A549 (cell line): ENCODE measurements at regions not wholly inside any gene's neighbourhood (a gene's known extent, or its start where the extent isn't known, plus 50 kb on each side); places are given as distances from the start of the nearest gene placed in this dataset.

Experiments used
- ATAC-seq, 2 experiments: fragments of 200-7000 bp in 1 of 2; fragments of >200 bp in 1 of 2; cut with Nextera tagmentation in 1 of 2; cut with Tn5 transposase in 1 of 2; 3 replicates each; pipeline versions ENCODE4 v1.8.0 to v1.9.1; 2018 to 2020; ENCODE audit warnings: mild to moderate bottlenecking in 1 of 2, moderate library complexity in 1 of 2
- CTCF ChIA-PET: fragments of 300-600 bp; sonication (Branson Sonifier 250); formaldehyde crosslinking; extraction: SDS; loops from one replicate; lab custom pipeline; 2021; ENCODE audit warnings: antibody characterized with exemption, inconsistent platforms; lab: Yijun Ruan, JAX
- POLR2A ChIA-PET: fragments of 350-600 bp; formaldehyde crosslinking; extraction: SDS; loops from one replicate; lab custom pipeline; 2021; ENCODE audit warnings: antibody characterized with exemption, inconsistent platforms; lab: Yijun Ruan, JAX
- DNase-seq, 2 experiments: peaks; one replicate each; pipeline versions ENCODE4 v3.0.0 to v3.0.0-alpha.2; 2011 to 2016; ENCODE audit warnings: low read depth in 1 of 2, low spot score in 1 of 2
- FAIRE-seq: peaks from 2 replicates; lab custom pipeline; 2011; peaks lifted over from hg19 to GRCh38; lab: Jason Lieb, UNC
- H3K27ac ChIP-seq, 2 experiments: fragments of >200 bp; sonication (Bioruptor Twin); formaldehyde crosslinking; 3 replicates each; pipeline ENCODE4 v1.5.1; 2016 to 2017
- H3K4me1 ChIP-seq: fragments of >200 bp; sonication (Bioruptor Twin); formaldehyde crosslinking; 3 replicates; pipeline ENCODE4 v1.6.1; 2016
- H3K4me2 ChIP-seq: fragments of >200 bp; sonication (Bioruptor Twin); formaldehyde crosslinking; 3 replicates; pipeline ENCODE4 v1.6.1; 2016
- H3K4me3 ChIP-seq: fragments of >200 bp; sonication (Bioruptor Twin); formaldehyde crosslinking; 3 replicates; pipeline ENCODE4 v1.5.1; 2016
- H3K9me3 ChIP-seq: fragments of >200 bp; sonication (Bioruptor Twin); formaldehyde crosslinking; 3 replicates; pipeline ENCODE4 v1.6.1; 2016
- ATOH8 ChIP-seq: fragments of 250-450 bp; sonication (Bioruptor Pico); IDR thresholded peaks from 2 replicates; pipeline ENCODE4 v1.5.0; 2020; ENCODE audit warnings: low read depth, mild to moderate bottlenecking, moderate library complexity
- BHLHE40 ChIP-seq: IDR thresholded peaks from 2 replicates; pipeline ENCODE4 v1.6.1; 2012; ENCODE audit warnings: low read depth, low read length, inconsistent platforms
- CEBPB ChIP-seq, 2 experiments: fragments of >200 bp in 1 of 2; sonication (Bioruptor Twin) in 1 of 2; formaldehyde crosslinking in 1 of 2; IDR thresholded peaks; 2 replicates each; pipeline ENCODE4 v1.6.1; 2012 to 2016
- CHD4 ChIP-seq: fragments of 200-600 bp; sonication (generic); IDR thresholded peaks from 2 replicates; pipeline ENCODE4 v1.6.1; 2016; ENCODE audit warnings: antibody characterized with exemption, mild to moderate bottlenecking, borderline replicate concordance
- ELK1 ChIP-seq: fragments of 150-350 bp; IDR thresholded peaks from 2 replicates; pipeline ENCODE4 v1.6.1; 2014; ENCODE audit warnings: low read depth, mild to moderate bottlenecking, low read length
- FOSL2 ChIP-seq, 2 experiments: fragments of 450-650 bp in 1 of 2; fragments of >200 bp in 1 of 2; sonication (Bioruptor Twin) in 1 of 2; formaldehyde crosslinking; IDR thresholded peaks; 2 replicates each; pipeline versions ENCODE4 v1.5.0 to v1.6.1; 2016 to 2020; ENCODE audit warnings: mild to moderate bottlenecking in 1 of 2, moderate library complexity in 1 of 2
- GATA3 ChIP-seq: IDR thresholded peaks from 2 replicates; pipeline ENCODE4 v1.6.1; 2012; ENCODE audit warnings: borderline replicate concordance
- HES2 ChIP-seq: fragments of >200 bp; sonication (Bioruptor Twin); formaldehyde crosslinking; IDR thresholded peaks from 2 replicates; pipeline ENCODE4 v1.6.1; 2016
- JUN ChIP-seq, 2 experiments: fragments of >200 bp; sonication (Bioruptor Twin); formaldehyde crosslinking; IDR thresholded peaks; 2 replicates in 1 of 2; 3 replicates in 1 of 2; pipeline ENCODE4 v1.6.1; 2016 to 2017
- JUNB ChIP-seq: fragments of >200 bp; sonication (Bioruptor Twin); formaldehyde crosslinking; IDR thresholded peaks from 2 replicates; pipeline ENCODE4 v1.6.1; 2016
- MYC ChIP-seq: IDR thresholded peaks from 2 replicates; pipeline ENCODE4 v1.6.1; 2012; ENCODE audit warnings: mild to moderate bottlenecking, inconsistent platforms, low read length, improper control_type of control experiment, borderline replicate concordance
- REST ChIP-seq: fragments of 200-600 bp; sonication (generic); IDR thresholded peaks from 2 replicates; pipeline ENCODE4 v1.6.1; 2016; ENCODE audit warnings: antibody characterized with exemption, mild to moderate bottlenecking, moderate library complexity
- RFX5 ChIP-seq: fragments of 450-650 bp; IDR thresholded peaks from 2 replicates; pipeline ENCODE4 v1.7.1; 2014; ENCODE audit warnings: antibody characterized with exemption, mild to moderate bottlenecking, moderate library complexity
- RNF2 ChIP-seq: fragments of 200-600 bp; sonication (generic); IDR thresholded peaks from 2 replicates; pipeline ENCODE4 v1.6.1; 2016; ENCODE audit warnings: low read depth, mild to moderate bottlenecking, antibody characterized with exemption, moderate library complexity, borderline replicate concordance
- SMC3 ChIP-seq: fragments of >200 bp; sonication (Bioruptor Twin); formaldehyde crosslinking; IDR thresholded peaks from 3 replicates; pipeline ENCODE4 v1.6.1; 2018; ENCODE audit warnings: inconsistent platforms
- SREBF2 ChIP-seq: fragments of 450-650 bp; IDR thresholded peaks from 2 replicates; pipeline ENCODE4 v1.6.1; 2014; ENCODE audit warnings: mild to moderate bottlenecking, moderate library complexity
- USF2 ChIP-seq: fragments of 450-650 bp; IDR thresholded peaks from 2 replicates; pipeline ENCODE4 v1.6.1; 2014; ENCODE audit warnings: antibody characterized with exemption
- ZSCAN20 ChIP-seq: fragments of 250-450 bp; sonication (Bioruptor Pico); IDR thresholded peaks from 2 replicates; pipeline ENCODE4 v1.8.0; 2022; ENCODE audit warnings: mild to moderate bottlenecking, moderate library complexity
- WGBS: methylation state at CpG from one replicate; pipeline ENCODE4 v1.1.6; 2017; ENCODE audit errors: missing lambda C conversion rate; 5-methylcytosine and 5-hydroxymethylcytosine counted together

GRCh38 chr9:81414836-81415235 is 274.5 kb downstream of the TLE1 start:
- WGBS: 97% methylated on average over 1 of the region's 1 CpG
- Histone ChIP-seq H3K4me1 (peaks cover 3% of the 10 kb centered on the region; the same call in 1 of the 3 replicates), H3K9me3 (peaks cover 13% of the 10 kb centered on the region; the same call in 2 of the 3 replicates), H3K27ac (no peak overlapping the region), H3K4me2 (no peak overlapping the region), H3K4me3 (no peak overlapping the region)
- no peak for DNase-seq
- no peak for TF ChIP-seq CEBPB (IDR thresholded peaks at IDR 0.05)
- TF ChIP-seq JUNB: no peak
- ChIA-PET CTCF (no interaction called here), POLR2A (no interaction called here)
- FAIRE-seq: no peak
- no peak for ATAC-seq

GRCh38 chr9:81411961-81412360 is 277.4 kb downstream of the TLE1 start:
- no peak for FAIRE-seq
- no peak overlapping the region for H3K27ac ChIP-seq
- H3K4me1 ChIP-seq: peaks cover 4% of the 10 kb centered on the region; the same call in 1 of the 3 replicates
- no peak for DNase-seq
- peaks cover 7% of the 10 kb centered on the region; the same call in 2 of the 3 replicates for H3K9me3 ChIP-seq
- no peak for TF ChIP-seq RNF2
- TF ChIP-seq HES2: no peak
- TF ChIP-seq JUN (IDR thresholded peaks at IDR 0.05): no peak
- no peak for TF ChIP-seq RFX5
- TF ChIP-seq ZSCAN20 (CRISPR knock-in tag): no peak
- no peak for TF ChIP-seq GATA3
- TF ChIP-seq USF2: no peak
- TF ChIP-seq ATOH8 (CRISPR knock-in tag): no peak
- no peak for TF ChIP-seq MYC
- TF ChIP-seq SMC3: no peak
- 39% methylated on average over 1 of the region's 1 CpG for WGBS
- H3K4me3 ChIP-seq: no peak overlapping the region
- H3K4me2 ChIP-seq: no peak overlapping the region
- ChIA-PET POLR2A (no interaction called here), CTCF (interaction anchor here (1.0 to 1.3 kb wide), 2 partner anchors 20 to 54 kb away, joined by 3 read pairs; no protein-coding TSS in a partner anchor)
- no peak for ATAC-seq

- ChIA-PET POLR2A (no interaction called here), CTCF (no interaction called here)
- WGBS: 14% methylated on average over 4 of the region's 4 CpGs
- no peak for FAIRE-seq
- H3K4me2 ChIP-seq: peak overlapping the region; percentile 62
- H3K4me1 ChIP-seq: peaks cover 4% of the 10 kb centered on the region; the same call in 1 of the 3 replicates
- H3K27ac ChIP-seq: peak overlapping the region; percentile 39 to 73; a peak in 4 of 6 replicates
- H3K4me3 ChIP-seq: no peak overlapping the region
- TF ChIP-seq REST: no peak
- TF ChIP-seq BHLHE40: no peak
- TF ChIP-seq USF2: no peak
- TF ChIP-seq HES2: no peak
- TF ChIP-seq SMC3: no peak
- TF ChIP-seq SREBF2: no peak
- no peak for TF ChIP-seq JUN (IDR thresholded peaks at IDR 0.05)
- no peak for TF ChIP-seq FOSL2 (IDR thresholded peaks at IDR 0.05)
- TF ChIP-seq FOSL2 (CRISPR knock-in tag; IDR thresholded peaks at IDR 0.05): no peak
- TF ChIP-seq CHD4: no peak
- no peak for TF ChIP-seq ELK1
- DNase-seq: peak; percentile 6 to 26
- ATAC-seq: peak; percentile 56 to 70; a peak in 4 of 6 replicates
- H3K9me3 ChIP-seq: peaks cover 7% of the 10 kb centered on the region; the same call in 2 of the 3 replicates
Observed at GRCh38 chr9:81410201-81410600, 279.1 kb downstream of the TLE1 start.
